GM18505 (cell line): ENCODE measurements at regions not wholly inside any gene's neighbourhood (a gene's known extent, or its start where the extent isn't known, plus 50 kb on each side); places are given as distances from the start of the nearest gene placed in this dataset.
"Not testable (repeated sequence)": the region's sequence is repeated elsewhere in the genome, so short reads cannot be mapped to it uniquely, and the experiment has no call there.

Source experiments
- ATAC-seq: cut with Tn5 transposase; IDR thresholded peaks from one replicate; pipeline ENCODE4 v1.9.1; 2021; ENCODE audit not compliant: unreplicated experiment
- POLR2A ChIP-seq: IDR thresholded peaks from 4 replicates; pipeline ENCODE4 v1.6.1; 2011; ENCODE audit warnings: borderline replicate concordance; ENCODE audit not compliant: insufficient read depth, insufficient read length; ENCODE audit errors: extremely low read depth

DNA sequence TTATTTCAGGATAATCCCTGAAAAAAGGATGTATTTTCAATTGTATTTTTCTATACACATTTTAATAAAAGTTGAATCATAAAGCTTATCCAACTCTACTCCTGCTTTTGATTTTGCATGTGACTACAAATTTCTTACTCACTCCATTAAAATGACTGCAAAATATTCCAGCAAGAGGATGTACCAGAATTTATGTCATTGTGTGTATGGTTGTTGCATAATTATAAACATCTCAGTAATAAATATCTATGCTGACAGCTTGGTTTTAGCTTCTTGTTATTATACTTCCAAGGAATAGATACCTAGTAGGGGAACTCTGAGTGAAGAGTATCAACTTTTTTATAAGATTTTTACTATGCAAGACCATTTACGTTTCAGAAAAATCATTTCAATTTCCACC lies 463.2 kb upstream of the RUNX1 start:
- ATAC-seq, result no peak
- no peak for TF ChIP-seq POLR2A

DNA sequence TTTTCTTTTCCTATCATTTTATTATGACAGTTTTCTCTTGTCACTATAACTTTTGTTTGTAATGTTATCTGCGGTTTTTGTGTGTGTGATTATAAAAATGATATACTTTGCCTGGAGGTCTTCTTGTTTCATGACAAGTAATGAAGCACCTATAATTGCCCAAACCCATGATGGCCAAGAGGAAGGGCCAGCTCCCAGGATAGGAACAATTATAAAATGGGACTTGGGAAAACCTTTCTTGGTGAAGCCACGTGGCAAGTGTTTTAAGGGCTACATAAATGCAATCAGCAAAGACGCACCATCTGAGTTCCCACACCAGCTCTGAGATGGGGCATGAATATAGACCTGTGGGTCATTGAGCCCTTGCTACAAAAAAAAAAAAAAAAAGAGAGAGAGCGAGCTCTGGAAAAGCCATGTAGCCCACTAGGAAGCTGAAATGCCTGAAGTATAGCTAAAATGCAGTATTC lies 462.6 kb upstream of the RUNX1 start:
- TF ChIP-seq POLR2A, result no peak
- ATAC-seq, result no peak

DNA sequence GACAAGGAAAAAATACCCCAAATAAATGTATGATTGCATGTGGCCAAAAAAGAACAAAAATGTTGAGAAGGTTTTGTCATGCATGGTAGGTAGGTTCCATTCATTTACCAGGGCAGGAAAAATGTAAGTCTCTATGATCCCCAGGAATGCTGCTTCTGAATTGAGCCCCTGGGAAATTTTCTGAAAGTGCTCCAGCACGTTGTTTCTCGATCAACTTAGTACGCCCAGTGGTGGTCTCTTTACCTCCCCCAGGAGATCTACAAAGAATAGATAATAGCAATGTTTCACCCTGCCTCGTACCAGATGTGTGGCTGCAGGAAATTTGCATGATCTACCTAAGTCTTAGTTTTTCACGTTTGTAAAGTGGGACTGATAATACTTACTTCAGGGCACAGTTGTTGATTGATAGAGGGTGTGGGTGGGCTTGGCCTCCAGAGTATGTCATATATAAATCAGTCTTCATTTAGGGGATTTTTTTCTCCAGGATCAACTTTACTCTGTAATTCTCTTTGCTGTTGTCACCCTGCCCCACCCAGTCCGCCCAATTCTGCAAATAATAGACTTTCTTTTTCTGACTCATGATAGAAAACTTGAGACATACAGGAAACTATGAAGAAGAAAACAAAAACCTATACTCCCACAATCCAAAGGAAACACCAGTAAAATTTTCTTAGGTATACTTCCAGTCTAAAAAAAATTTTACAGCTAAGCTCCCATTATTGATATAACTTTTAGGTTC lies 462.0 kb upstream of the RUNX1 start:
- ATAC-seq, result no peak
- no peak for TF ChIP-seq POLR2A

DNA sequence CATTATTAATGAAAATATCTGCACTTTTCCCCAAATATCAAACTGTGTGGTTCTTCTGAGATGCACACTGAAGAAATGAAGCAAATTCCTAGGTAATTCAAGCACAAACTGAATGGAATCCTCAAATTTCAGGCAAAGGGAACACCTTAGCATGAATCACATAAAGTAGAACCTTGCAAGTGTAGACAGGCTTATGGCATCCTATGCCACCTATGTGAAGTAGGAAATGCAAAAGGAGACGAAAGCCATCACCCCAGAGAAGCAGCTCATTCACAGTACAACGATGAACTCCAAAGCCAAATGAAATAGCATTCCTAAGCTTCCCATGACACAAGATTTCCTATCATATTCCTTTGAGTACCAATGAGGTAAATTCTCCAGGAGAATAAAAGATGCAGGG lies 461.2 kb upstream of the RUNX1 start:
- no peak for TF ChIP-seq POLR2A
- no peak for ATAC-seq

DNA sequence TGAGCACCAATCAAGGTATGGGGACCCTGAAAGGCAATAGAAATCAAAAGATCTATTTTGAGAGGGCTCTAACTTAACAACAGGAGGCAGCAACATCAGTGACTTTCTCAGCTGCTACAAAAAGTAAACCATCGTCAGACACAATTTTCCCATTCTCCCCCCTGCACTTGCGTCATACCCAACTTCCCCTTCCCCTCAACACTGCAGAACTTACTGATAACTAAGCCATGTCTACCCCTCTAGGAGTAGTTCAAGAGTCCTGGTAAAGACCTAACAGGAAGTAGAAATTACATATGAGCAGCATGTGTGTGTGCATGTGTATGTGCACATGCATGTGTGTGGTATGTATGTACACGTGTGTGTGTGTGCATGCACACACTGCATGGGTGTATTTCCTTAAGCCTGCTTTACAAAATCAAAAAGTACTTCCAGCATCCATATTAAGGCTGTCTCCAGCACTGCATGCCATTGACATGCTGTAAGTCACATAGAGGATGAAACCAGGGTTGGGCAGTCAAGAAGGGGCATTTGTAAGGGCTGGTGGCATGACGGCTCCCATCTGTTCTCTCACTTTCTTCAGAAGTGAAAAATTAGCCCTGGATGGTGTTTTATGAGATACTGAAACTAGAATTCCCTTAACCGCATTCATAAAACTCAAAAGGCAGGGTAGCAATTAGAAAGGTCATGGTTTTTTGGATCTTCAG lies 460.1 kb upstream of the RUNX1 start:
- TF ChIP-seq POLR2A, result no peak
- no peak for ATAC-seq

DNA sequence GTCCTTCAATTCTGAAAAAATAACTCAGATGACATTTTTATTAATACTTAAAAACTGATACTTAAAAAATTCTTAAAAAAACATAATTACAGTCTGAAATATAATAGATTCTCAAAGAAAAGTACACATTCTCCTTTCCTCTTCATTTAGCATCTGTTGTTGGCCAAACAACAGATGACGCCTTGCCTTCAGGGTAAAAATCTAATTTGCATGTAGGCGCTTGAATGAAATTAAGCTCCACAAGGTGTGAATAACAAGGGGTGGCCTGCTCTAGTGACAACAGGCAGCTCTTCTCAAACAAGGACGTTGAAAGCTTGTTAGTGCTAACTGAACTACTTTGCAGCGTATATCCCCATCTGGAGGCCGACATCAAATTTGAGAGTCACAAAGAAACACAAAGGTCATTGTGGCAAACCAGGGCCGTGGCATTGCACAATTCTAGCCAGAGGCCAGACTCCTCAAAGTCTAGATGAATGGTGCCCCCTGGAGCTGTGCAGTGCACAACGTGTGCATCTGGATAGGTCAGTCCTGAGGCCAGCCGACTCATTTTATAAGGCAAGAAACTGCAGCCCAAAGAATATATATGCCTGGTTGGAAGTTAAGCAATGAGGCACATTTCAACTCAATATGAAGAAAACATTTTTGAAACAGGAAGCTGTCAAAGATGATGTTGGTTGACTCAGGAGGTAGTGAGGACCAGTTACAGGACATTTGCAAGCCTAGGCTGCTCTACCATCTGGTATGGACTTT lies 459.2 kb upstream of the RUNX1 start:
- no peak for TF ChIP-seq POLR2A
- ATAC-seq, result no peak

DNA sequence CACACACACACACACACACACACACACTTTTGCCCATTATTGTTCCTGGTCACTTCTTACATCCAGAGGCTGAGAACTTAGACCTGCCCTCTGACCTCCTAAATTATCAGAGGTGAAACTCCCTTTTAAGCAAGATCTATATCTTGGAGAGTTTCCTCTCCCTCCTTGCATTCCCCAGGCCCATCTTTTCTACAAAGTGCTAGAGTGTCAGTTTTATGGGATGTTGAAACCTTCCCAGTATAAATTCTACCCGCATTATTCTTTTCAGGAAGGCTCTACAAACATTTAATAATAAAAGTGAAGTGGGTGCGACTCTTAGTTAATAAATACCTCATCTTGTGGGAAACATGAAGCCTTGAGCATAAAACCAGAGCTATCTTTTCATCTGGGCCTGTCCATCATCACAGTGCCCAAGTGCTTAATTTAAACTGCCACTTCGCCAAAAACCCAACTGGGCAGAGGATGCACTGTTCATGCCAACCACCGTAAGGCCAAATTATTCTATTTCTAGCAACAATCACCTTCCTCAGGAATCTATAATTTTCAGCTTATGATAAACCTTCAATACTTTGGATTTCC lies 458.2 kb upstream of the RUNX1 start:
- ATAC-seq, result no peak
- no peak for TF ChIP-seq POLR2A

DNA sequence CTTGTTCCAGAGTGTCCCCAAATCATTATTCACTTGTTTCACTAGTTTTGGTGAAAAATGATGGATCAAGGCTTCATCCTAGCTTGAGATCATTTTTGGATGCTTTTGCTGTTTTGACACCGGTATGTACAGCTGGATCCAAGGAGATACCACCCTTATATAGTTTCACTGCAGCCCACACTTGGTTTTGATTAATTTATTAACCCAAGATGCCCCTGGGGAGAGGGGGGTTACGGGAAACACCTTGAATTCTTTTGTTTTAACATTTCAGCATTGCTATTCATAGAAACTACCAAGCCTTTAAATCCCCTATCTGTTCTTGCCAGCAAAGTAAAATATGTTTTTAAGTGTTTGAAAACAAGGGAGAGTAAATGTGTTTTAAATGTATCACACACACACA lies 457.7 kb upstream of the RUNX1 start:
- TF ChIP-seq POLR2A, result no peak
- ATAC-seq, result no peak

DNA sequence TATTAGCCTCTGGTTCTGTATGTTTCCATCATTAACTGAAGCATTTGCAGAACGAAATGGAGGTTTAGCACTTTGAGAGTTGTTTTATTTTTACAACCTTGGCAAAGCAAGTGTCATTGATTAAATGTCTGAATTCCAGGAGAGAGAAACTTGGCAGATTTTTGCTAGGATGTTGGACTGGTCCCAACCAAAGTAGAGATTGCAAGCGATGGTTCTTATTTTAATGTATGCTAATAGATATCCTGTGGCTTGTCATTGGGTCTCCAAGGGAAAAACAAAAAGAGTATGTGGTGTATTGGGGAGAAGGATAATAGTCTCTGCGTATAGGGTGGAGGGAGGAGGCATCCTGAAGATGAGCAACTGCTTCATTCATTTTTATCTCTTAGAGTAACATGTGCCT lies 457.2 kb upstream of the RUNX1 start:
- ATAC-seq, result no peak
- TF ChIP-seq POLR2A, result no peak

DNA sequence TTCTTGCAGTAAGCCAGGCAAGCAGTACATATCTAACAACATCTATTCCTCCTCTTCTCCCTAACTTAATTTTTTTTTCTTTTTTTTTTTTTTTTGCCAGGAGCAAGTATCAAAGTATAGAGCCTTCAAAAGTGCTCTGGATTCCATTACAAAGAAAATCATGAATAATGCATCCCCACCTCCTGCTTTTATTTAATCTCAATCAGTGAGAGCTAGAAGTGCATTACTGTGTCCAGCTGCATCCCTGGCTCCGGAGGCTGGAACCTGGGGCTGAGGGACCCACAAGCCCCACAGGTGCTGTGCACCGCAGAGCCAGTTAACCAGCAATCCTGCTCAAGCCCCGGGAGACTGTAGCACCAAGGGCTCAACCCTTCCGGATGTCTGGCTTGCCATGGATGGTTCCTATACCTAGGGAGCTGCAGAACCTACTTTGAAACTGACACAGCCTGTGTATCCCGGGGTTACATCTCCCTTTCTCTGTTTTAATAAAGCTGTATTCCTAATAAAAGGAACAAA lies 455.9 kb upstream of the RUNX1 start:
- no peak for TF ChIP-seq POLR2A
- no peak for ATAC-seq

DNA sequence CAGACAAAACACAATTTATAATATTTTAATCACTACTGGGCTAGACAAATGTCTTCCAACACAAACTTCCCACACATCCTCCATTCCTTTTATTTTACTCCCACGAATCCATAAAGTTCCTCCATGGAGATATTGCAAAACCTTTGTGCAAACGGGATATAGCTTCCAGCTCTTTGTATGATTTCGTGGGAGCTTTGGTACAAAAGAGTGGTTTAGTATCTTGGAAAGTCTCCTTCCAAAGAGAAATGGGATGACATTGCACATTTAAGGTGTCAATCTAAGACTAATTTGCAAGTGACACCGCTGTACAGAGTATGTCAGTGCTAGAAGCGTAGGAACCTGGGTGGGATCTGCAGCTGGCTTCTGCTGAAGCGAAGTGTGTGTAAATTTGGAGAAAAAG lies 455.2 kb upstream of the RUNX1 start:
- ATAC-seq, result no peak
- no peak for TF ChIP-seq POLR2A

DNA sequence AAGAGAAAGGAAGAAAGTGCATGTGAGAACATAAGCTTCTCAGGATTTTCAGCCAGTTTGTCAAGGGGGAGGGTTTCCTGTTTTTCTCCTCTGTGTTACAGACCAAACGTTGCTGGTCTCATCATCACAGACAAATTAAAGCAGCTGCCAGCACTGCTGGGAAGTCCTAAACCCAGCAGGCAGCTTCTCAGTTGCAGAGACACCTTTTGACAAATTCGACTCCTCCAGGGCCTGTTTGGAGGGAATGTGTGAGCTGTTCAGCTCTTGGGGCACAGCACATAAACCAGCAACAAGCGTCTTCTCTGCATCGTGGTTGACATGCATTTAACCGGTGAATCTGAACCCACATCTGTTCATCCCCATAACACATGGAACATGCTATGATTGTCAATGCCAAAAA lies 454.6 kb upstream of the RUNX1 start:
- ATAC-seq, result no peak
- no peak for TF ChIP-seq POLR2A

DNA sequence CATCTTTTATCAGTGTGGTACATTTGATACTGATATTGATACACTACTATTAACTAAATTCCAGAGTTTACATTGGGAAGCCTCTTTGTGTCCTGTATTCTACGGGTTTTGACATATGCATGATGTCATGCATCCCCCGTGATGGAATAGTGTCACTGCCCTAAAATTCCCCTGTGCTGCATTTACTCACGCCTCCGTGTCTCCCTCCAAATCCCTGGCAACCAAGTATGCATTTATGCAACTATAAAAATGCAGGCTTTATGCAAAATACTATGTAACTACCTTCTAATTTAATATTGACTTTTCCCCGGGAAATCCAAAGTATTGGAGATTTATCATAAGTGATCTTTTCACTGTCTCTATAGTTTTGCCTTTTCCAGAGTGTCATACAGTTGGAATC lies 453.7 kb upstream of the RUNX1 start:
- ATAC-seq, result no peak
- no peak for TF ChIP-seq POLR2A

DNA sequence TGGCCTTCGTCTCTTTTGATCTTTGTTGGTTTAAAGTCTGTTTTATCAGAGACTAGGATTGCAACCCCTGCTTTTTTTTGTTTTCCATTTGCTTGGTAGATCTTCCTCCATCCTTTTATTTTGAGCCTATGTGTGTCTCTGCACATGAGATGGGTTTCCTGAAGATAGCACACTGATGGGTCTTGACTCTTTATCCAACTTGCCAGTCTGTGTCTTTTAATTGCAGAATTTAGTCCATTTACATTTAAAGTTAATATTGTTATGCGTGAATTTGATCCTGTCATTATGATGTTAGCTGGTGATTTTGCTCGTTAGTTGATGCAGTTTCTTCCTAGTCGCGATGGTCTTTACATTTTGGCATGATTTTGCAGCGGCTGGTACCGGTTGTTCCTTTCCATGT lies 448.4 kb upstream of the RUNX1 start:
- not testable (repeated sequence) for ATAC-seq
